GM23338 (cell line): ENCODE measurements at regions not wholly inside any gene's neighbourhood (a gene's known extent, or its start where the extent isn't known, plus 50 kb on each side); places are given as distances from the start of the nearest gene placed in this dataset.

ENCODE experiments used
- ATAC-seq: fragments of 200-7000 bp; cut with Tn5 transposase; 3 replicates; pipeline ENCODE4 v1.9.1; 2020
- DNase-seq: peaks from one replicate; pipeline ENCODE4 v3.0.0-alpha.2; 2015; ENCODE audit warnings: low spot score
- H2AFZ ChIP-seq: fragments of 200-600 bp; sonication (generic); 2 replicates; pipeline ENCODE4 v1.8.0; 2016; ENCODE audit warnings: antibody characterized with exemption, mild to moderate bottlenecking, moderate library complexity
- H3F3A ChIP-seq: fragments of 200-600 bp; sonication (generic); replicated peaks from 2 replicates; pipeline ENCODE4 v1.8.0; 2017; ENCODE audit warnings: antibody characterized with exemption, mixed run types, low read depth
- H3K27ac ChIP-seq: fragments of 200-600 bp; sonication (generic); 2 replicates; pipeline ENCODE4 v1.6.1; 2016; ENCODE audit warnings: low read depth
- H3K27me3 ChIP-seq: fragments of 200-600 bp; sonication (generic); 2 replicates; pipeline ENCODE4 v1.8.0; 2016; ENCODE audit warnings: mild to moderate bottlenecking, mixed run types, moderate library complexity; ENCODE audit not compliant: insufficient read depth
- H3K36me3 ChIP-seq: fragments of 200-600 bp; sonication (generic); 2 replicates; pipeline ENCODE4 v1.8.0; 2016; ENCODE audit warnings: mild to moderate bottlenecking; ENCODE audit not compliant: insufficient read depth
- H3K4me1 ChIP-seq: fragments of 200-600 bp; sonication (generic); 2 replicates; pipeline ENCODE4 v1.8.0; 2016; ENCODE audit warnings: mild to moderate bottlenecking, moderate library complexity; ENCODE audit not compliant: insufficient read depth
- H3K4me2 ChIP-seq: fragments of 200-600 bp; sonication (generic); 2 replicates; pipeline ENCODE4 v1.7.1; 2017; ENCODE audit warnings: mixed run types
- H3K4me3 ChIP-seq: fragments of 200-600 bp; sonication (generic); 2 replicates; pipeline ENCODE4 v1.6.1; 2016; ENCODE audit warnings: mixed run types
- H3K79me2 ChIP-seq: fragments of 200-600 bp; sonication (generic); replicated peaks from 2 replicates; pipeline ENCODE4 v1.8.0; 2017; ENCODE audit warnings: mild to moderate bottlenecking; ENCODE audit not compliant: insufficient read depth
- H3K9me2 ChIP-seq: fragments of 200-600 bp; sonication (generic); 2 replicates; pipeline ENCODE4 v1.8.0; 2017; ENCODE audit not compliant: insufficient read depth
- H4K20me1 ChIP-seq: fragments of 200-600 bp; sonication (generic); replicated peaks from 2 replicates; pipeline ENCODE4 v1.8.0; 2017; ENCODE audit warnings: mild to moderate bottlenecking; ENCODE audit not compliant: insufficient read depth
- H3K27ac Mint-ChIP-seq: 2 replicates; pipeline ENCODE4 v1.8.0; 2020; ENCODE audit warnings: inconsistent platforms, mild to moderate bottlenecking, moderate library complexity, mixed read lengths
- H3K27me3 Mint-ChIP-seq: 3 replicates; pipeline ENCODE4 v1.8.0; 2022; ENCODE audit warnings: low read depth, mild to moderate bottlenecking, moderate library complexity, mixed read lengths, inconsistent platforms; ENCODE audit not compliant: insufficient read depth, poor library complexity
- H3K36me3 Mint-ChIP-seq: 3 replicates; pipeline ENCODE4 v1.8.0; 2021; ENCODE audit warnings: low read depth, mild to moderate bottlenecking, inconsistent platforms, moderate library complexity, mixed read lengths
- H3K4me1 Mint-ChIP-seq: 3 replicates; pipeline ENCODE4 v1.8.0; 2020; ENCODE audit warnings: mild to moderate bottlenecking, inconsistent platforms, mixed read lengths
- H3K4me3 Mint-ChIP-seq: 3 replicates; pipeline ENCODE4 v1.8.0; 2021; ENCODE audit warnings: moderate library complexity, mild to moderate bottlenecking, inconsistent platforms, mixed read lengths
- H3K9me3 Mint-ChIP-seq: 3 replicates; pipeline ENCODE4 v1.8.0; 2020; ENCODE audit warnings: moderate library complexity, mild to moderate bottlenecking, inconsistent platforms, mixed read lengths
- CREB1 ChIP-seq: fragments of 250-450 bp; sonication (Bioruptor Pico); IDR thresholded peaks from 2 replicates; pipeline ENCODE4 v1.5.0; 2020; ENCODE audit warnings: low read depth, mild to moderate bottlenecking, moderate library complexity
- EZH2 ChIP-seq: fragments of 200-600 bp; sonication (generic); IDR thresholded peaks from one replicate; pipeline ENCODE4 v1.8.0; 2017; ENCODE audit warnings: antibody characterized with exemption, mild to moderate bottlenecking, low read depth; ENCODE audit not compliant: unreplicated experiment
- EZH2phosphoT487 ChIP-seq: fragments of 200-600 bp; sonication (generic); IDR thresholded peaks from one replicate; pipeline ENCODE4 v1.8.1; 2018; ENCODE audit warnings: antibody characterized with exemption; ENCODE audit not compliant: unreplicated experiment
- JUNB ChIP-seq: IDR thresholded peaks from one replicate; pipeline ENCODE4 v1.6.1; 2016; ENCODE audit warnings: antibody characterized with exemption; ENCODE audit not compliant: unreplicated experiment
- NANOG ChIP-seq: IDR thresholded peaks from 2 replicates; pipeline ENCODE4 v1.6.1; 2016; ENCODE audit warnings: antibody characterized with exemption, borderline replicate concordance
- POLR2AphosphoS5 ChIP-seq: IDR thresholded peaks from 2 replicates; pipeline ENCODE4 v1.6.1; 2016; ENCODE audit warnings: antibody characterized with exemption, low read depth
- STAT1 ChIP-seq: IDR thresholded peaks from one replicate; pipeline ENCODE4 v1.6.1; 2016; ENCODE audit warnings: antibody characterized with exemption; ENCODE audit not compliant: unreplicated experiment
- ZNF114 ChIP-seq: fragments of 250-450 bp; sonication (Bioruptor Pico); IDR thresholded peaks from 2 replicates; pipeline ENCODE4 v1.5.0; 2020; ENCODE audit warnings: mild to moderate bottlenecking, moderate library complexity
- ZNF331 ChIP-seq: fragments of 250-450 bp; sonication (Bioruptor Pico); IDR thresholded peaks from 2 replicates; pipeline ENCODE4 v1.5.0; 2020; ENCODE audit warnings: low read depth, mild to moderate bottlenecking, moderate library complexity
- TF ChIP-seq, protein P1 (sequence below): IDR thresholded peaks from 2 replicates; pipeline ENCODE4 v1.6.1; 2016; ENCODE audit warnings: antibody characterized with exemption
- TF ChIP-seq, protein P2 (sequence below), 2 experiments: fragments of 200-600 bp in 1 of 2; sonication (generic) in 1 of 2; conservative IDR thresholded peaks; 2 replicates each; pipeline versions ENCODE4 v1.5.1 to v1.6.1; 2016 to 2017; ENCODE audit warnings: antibody characterized with exemption in 2 of 2, low read depth in 2 of 2, mild to moderate bottlenecking in 2 of 2, moderate library complexity in 1 of 2
- TF ChIP-seq, protein P3 (sequence below): fragments of 250-450 bp; sonication (Bioruptor Pico); IDR thresholded peaks from 2 replicates; pipeline ENCODE4 v1.5.0; 2020; ENCODE audit warnings: mild to moderate bottlenecking, moderate library complexity
- TF ChIP-seq, protein P4 (sequence below): IDR thresholded peaks from one replicate; pipeline ENCODE4 v1.6.1; 2018; ENCODE audit warnings: antibody characterized with exemption; ENCODE audit not compliant: unreplicated experiment

DNA sequence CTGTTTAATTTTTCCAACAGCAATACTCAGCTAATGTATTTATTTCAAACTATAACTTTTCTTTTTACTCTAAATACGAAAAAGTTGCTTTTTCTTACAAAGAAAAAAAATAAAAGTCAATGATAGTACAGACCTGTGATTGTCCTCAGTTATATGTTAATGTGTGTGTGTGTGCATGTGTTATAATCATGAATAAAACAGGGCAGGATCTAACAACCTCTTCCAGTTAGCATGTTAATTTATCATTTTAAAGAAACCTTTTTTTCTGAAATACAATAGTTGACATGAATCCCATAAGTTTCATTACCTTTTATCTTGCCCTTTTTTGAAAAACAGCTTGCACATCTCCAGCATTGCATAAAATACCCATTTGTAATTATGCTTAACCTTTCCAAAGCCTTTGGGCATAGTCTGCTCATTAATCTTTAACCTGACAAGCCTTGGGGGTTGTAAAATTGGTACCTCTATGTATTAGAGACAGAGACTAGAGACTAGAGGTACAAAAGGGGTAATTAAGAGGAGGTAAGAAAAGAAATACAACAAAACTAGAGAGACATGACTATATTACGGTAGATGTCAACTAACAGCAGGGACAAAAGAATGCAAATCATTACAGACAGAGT, 828.1 kb downstream of the OLFM4 start:
- Histone ChIP-seq H3K36me3 (no peaks in the 10 kb centered on the region), H3K79me2 (no peaks in the 10 kb centered on the region), H4K20me1 (no peaks in the 10 kb centered on the region), H3K27me3 (no peaks in the 10 kb centered on the region), H3F3A (no peaks in the 10 kb centered on the region), H3K4me1 (no peaks in the 10 kb centered on the region), H3K4me3 (no peak overlapping the region), H3K4me2 (no peak overlapping the region), H3K9me2 (no peaks in the 10 kb centered on the region), H3K27ac (no peak overlapping the region), H2AFZ (no peak overlapping the region)
- H3K4me1 Mint-ChIP-seq, result no peaks in the 10 kb centered on the region
- DNase-seq, result no peak
- no peaks in the 10 kb centered on the region for H3K9me3 Mint-ChIP-seq
- no peak overlapping the region for H3K27ac Mint-ChIP-seq
- H3K36me3 Mint-ChIP-seq, result no peaks in the 10 kb centered on the region
- TF ChIP-seq ZNF114 (CRISPR knock-in tag) (no peak), CREB1 (no peak), NANOG (no peak), ZNF331 (CRISPR knock-in tag) (no peak), JUNB (no peak), EZH2 (no peak), POLR2AphosphoS5 (no peak), EZH2phosphoT487 (no peak), STAT1 (no peak)
- TF ChIP-seq, protein P1, sequence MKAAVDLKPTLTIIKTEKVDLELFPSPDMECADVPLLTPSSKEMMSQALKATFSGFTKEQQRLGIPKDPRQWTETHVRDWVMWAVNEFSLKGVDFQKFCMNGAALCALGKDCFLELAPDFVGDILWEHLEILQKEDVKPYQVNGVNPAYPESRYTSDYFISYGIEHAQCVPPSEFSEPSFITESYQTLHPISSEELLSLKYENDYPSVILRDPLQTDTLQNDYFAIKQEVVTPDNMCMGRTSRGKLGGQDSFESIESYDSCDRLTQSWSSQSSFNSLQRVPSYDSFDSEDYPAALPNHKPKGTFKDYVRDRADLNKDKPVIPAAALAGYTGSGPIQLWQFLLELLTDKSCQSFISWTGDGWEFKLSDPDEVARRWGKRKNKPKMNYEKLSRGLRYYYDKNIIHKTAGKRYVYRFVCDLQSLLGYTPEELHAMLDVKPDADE, result no peak
- TF ChIP-seq, protein P2, sequence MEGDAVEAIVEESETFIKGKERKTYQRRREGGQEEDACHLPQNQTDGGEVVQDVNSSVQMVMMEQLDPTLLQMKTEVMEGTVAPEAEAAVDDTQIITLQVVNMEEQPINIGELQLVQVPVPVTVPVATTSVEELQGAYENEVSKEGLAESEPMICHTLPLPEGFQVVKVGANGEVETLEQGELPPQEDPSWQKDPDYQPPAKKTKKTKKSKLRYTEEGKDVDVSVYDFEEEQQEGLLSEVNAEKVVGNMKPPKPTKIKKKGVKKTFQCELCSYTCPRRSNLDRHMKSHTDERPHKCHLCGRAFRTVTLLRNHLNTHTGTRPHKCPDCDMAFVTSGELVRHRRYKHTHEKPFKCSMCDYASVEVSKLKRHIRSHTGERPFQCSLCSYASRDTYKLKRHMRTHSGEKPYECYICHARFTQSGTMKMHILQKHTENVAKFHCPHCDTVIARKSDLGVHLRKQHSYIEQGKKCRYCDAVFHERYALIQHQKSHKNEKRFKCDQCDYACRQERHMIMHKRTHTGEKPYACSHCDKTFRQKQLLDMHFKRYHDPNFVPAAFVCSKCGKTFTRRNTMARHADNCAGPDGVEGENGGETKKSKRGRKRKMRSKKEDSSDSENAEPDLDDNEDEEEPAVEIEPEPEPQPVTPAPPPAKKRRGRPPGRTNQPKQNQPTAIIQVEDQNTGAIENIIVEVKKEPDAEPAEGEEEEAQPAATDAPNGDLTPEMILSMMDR (conservative IDR thresholded peaks at IDR 0.05; ENCODE audit: low read depth in 2 of 2), result no peak
- TF ChIP-seq, protein P3, sequence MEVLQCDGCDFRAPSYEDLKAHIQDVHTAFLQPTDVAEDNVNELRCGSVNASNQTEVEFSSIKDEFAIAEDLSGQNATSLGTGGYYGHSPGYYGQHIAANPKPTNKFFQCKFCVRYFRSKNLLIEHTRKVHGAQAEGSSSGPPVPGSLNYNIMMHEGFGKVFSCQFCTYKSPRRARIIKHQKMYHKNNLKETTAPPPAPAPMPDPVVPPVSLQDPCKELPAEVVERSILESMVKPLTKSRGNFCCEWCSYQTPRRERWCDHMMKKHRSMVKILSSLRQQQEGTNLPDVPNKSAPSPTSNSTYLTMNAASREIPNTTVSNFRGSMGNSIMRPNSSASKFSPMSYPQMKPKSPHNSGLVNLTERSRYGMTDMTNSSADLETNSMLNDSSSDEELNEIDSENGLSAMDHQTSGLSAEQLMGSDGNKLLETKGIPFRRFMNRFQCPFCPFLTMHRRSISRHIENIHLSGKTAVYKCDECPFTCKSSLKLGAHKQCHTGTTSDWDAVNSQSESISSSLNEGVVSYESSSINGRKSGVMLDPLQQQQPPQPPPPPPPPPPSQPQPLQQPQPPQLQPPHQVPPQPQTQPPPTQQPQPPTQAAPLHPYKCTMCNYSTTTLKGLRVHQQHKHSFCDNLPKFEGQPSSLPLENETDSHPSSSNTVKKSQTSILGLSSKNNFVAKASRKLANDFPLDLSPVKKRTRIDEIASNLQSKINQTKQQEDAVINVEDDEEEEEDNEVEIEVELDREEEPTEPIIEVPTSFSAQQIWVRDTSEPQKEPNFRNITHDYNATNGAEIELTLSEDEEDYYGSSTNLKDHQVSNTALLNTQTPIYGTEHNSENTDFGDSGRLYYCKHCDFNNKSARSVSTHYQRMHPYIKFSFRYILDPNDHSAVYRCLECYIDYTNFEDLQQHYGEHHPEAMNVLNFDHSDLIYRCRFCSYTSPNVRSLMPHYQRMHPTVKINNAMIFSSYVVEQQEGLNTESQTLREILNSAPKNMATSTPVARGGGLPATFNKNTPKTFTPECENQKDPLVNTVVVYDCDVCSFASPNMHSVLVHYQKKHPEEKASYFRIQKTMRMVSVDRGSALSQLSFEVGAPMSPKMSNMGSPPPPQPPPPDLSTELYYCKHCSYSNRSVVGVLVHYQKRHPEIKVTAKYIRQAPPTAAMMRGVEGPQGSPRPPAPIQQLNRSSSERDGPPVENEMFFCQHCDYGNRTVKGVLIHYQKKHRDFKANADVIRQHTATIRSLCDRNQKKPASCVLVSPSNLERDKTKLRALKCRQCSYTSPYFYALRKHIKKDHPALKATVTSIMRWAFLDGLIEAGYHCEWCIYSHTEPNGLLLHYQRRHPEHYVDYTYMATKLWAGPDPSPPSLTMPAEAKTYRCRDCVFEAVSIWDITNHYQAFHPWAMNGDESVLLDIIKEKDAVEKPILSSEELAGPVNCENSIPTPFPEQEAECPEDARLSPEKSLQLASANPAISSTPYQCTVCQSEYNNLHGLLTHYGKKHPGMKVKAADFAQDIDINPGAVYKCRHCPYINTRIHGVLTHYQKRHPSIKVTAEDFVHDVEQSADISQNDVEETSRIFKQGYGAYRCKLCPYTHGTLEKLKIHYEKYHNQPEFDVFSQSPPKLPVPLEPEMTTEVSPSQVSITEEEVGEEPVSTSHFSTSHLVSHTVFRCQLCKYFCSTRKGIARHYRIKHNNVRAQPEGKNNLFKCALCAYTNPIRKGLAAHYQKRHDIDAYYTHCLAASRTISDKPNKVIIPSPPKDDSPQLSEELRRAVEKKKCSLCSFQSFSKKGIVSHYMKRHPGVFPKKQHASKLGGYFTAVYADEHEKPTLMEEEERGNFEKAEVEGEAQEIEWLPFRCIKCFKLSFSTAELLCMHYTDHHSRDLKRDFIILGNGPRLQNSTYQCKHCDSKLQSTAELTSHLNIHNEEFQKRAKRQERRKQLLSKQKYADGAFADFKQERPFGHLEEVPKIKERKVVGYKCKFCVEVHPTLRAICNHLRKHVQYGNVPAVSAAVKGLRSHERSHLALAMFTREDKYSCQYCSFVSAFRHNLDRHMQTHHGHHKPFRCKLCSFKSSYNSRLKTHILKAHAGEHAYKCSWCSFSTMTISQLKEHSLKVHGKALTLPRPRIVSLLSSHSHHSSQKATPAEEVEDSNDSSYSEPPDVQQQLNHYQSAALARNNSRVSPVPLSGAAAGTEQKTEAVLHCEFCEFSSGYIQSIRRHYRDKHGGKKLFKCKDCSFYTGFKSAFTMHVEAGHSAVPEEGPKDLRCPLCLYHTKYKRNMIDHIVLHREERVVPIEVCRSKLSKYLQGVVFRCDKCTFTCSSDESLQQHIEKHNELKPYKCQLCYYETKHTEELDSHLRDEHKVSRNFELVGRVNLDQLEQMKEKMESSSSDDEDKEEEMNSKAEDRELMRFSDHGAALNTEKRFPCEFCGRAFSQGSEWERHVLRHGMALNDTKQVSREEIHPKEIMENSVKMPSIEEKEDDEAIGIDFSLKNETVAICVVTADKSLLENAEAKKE (CRISPR knock-in tag), result no peak
- TF ChIP-seq, protein P4, sequence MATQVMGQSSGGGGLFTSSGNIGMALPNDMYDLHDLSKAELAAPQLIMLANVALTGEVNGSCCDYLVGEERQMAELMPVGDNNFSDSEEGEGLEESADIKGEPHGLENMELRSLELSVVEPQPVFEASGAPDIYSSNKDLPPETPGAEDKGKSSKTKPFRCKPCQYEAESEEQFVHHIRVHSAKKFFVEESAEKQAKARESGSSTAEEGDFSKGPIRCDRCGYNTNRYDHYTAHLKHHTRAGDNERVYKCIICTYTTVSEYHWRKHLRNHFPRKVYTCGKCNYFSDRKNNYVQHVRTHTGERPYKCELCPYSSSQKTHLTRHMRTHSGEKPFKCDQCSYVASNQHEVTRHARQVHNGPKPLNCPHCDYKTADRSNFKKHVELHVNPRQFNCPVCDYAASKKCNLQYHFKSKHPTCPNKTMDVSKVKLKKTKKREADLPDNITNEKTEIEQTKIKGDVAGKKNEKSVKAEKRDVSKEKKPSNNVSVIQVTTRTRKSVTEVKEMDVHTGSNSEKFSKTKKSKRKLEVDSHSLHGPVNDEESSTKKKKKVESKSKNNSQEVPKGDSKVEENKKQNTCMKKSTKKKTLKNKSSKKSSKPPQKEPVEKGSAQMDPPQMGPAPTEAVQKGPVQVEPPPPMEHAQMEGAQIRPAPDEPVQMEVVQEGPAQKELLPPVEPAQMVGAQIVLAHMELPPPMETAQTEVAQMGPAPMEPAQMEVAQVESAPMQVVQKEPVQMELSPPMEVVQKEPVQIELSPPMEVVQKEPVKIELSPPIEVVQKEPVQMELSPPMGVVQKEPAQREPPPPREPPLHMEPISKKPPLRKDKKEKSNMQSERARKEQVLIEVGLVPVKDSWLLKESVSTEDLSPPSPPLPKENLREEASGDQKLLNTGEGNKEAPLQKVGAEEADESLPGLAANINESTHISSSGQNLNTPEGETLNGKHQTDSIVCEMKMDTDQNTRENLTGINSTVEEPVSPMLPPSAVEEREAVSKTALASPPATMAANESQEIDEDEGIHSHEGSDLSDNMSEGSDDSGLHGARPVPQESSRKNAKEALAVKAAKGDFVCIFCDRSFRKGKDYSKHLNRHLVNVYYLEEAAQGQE, result no peak
- no peak overlapping the region for H3K4me3 Mint-ChIP-seq
- ATAC-seq, result no peak
- no peaks in the 10 kb centered on the region for H3K27me3 Mint-ChIP-seq
